GM19468 (cell line): ENCODE measurements at regions not wholly inside any gene's neighbourhood (a gene's known extent, or its start where the extent isn't known, plus 50 kb on each side); places are given as distances from the start of the nearest gene placed in this dataset.
"Not testable (repeated sequence)": the region's sequence is repeated elsewhere in the genome, so short reads cannot be mapped to it uniquely, and the experiment has no call there.

Experiments used
- ATAC-seq: cut with Tn5 transposase; IDR thresholded peaks from one replicate; pipeline ENCODE4 v1.9.1; 2021; ENCODE audit warnings: mild to moderate bottlenecking, moderate library complexity, moderate number of reproducible peaks; ENCODE audit not compliant: unreplicated experiment; ENCODE audit errors: extremely low read depth

DNA sequence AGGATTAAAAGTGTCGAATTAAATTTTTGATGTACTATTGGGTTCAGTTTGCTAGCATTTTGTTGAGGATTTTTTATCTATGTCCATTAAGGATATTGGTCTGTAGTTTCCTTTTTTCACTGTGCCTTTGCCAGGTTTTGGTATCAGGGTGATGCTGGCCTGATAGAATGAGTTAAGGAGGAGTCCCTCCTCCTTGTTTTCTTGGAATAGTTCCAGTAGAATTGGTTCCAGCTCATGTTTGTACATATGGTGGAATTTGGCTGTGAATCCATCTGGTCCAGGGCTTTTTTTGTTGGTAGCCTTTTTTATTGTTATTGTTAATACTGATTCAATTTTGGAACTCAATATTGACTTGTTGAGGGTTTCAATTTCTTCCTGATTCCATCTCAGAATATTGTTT, 141.8 kb downstream of the SIM1 start:
- ATAC-seq, result no peak

DNA sequence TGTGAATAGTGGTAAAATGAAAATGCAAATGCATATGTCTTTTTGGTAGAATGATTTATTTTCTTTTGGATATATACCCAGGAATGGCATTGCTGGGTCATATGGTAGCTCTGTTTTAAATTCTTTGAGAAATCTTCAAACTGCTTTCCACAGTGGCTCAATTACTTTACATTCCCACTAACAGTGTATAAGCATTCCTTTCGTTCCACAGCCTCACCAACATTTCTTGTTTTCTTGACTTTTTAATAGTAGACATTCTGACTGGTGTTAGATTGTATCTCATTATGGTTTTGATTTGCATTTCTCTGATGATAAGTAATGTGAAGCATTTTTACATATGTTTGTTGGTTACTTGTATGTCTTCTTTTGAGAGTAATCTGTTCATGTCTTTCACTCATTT, 144.0 kb downstream of the SIM1 start:
- ATAC-seq, result no peak

DNA sequence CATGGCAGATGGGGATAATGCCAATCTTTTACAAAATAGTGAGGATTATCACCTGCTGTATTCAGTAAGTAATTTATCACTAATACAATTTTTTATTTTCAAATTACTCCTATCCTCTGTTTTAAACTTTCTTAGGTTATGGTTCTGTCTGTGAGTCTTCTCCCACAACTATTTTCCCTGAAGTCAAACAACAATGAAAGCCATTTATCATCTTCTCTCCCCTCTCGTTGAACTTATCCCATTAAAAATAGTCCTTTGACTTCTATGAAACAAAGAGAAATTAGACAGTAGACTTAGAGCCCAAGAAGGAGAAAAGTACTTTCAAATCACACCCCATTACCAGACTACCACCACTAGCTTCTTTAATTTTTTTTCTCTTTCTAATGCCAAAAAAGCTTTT, 147.7 kb downstream of the SIM1 start:
- no peak for ATAC-seq

- ATAC-seq, result no peak
Measured at GRCh38 chr6:100314186-100314585, 150.5 kb downstream of the SIM1 start.

DNA sequence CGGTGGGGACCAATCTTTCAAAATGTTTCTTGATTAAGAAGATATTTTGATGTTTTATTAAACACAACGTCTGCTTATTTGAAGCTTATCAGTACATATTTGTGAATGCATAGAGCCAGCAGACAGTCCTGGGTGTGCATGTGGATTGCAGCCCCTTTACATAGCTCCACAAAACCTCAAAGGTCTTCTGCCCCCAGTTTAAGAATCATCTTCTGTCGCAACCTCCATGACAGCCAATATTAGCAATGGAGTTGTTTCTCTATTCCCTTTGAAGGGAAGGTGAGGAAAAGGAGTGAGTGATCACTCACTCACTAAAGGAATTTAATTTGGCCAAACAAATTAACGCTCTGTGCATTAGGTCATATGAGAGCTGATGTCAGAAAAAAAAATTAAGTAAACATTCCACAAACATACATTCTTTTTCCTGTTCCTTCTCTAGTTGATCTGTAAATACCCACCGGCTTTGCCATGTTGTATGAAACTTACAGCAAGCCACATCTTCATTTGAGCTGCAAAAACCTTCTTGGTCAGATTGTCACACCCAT, 152.9 kb downstream of the SIM1 start:
- ATAC-seq, result no peak

DNA sequence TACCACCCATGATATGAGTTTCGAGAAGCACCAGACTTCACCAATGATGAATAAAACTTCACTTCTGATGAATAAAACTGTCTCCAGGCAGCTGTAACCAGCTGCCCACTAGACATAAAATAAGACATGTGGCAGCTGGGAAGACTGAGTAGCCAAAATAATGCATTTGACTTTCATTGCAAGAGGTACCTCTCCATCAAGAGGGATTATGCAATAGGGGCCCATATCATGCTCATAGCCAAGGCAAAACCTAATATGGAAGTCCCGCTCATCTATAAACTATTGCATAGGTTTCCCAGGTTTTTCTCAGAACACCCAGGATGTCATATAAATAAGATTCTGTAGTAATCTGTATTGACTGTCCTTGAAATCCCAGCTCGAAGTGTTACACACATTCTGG, 155.5 kb downstream of the SIM1 start:
- ATAC-seq, result no peak

GRCh38 chr6:100307561-100307960, 157.2 kb downstream of the SIM1 start:
- ATAC-seq, result no peak

DNA sequence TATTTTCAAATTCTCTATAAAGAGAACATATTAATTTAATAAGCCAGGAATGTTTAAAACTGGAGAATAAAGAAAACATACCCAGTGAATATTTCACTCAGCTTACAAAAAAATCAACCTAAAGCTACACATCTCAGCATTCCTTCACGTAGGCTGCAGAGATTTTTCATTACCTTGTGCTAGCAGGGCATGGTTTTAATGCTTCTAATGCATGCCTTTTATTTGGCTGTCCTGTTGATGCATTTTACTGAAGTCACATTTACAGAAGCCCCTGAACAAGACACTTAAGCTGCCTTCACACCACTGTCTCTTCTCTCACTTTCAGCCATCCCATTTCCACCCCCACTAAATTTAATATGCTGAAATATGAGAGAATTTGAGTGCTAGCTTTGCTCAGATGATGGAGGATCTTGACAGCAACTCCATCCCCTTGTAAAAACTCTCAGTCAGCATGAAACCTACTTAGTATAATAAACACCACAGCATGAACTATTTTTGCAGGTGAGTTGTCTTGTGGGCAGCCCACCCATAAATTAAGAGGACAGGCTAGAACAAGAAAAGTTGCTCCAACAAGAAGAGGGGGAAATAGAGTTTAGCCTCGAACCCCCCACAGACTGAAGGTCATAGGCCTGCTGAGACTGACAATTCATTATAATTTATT, 159.4 kb downstream of the SIM1 start:
- ATAC-seq, result no peak

DNA sequence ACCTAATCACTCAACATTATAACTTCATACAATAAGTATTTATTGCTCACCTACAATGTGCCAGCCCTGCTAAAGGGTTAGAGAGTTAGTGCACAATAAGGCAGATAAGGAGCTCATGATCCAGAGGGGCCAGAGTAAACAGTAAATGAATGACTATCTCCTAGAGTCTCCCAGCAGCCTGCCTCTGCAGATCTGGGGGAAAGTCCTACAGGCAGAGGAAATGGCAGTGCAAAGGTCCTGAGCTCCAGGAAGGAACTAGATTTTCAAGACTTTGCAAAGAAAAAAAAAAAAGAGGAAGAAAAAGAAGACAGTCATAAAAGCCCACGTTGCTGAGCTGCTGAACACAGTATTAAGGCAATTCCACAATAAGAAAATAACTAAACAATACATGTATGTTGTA, 160.1 kb downstream of the SIM1 start:
- ATAC-seq, result no peak

DNA sequence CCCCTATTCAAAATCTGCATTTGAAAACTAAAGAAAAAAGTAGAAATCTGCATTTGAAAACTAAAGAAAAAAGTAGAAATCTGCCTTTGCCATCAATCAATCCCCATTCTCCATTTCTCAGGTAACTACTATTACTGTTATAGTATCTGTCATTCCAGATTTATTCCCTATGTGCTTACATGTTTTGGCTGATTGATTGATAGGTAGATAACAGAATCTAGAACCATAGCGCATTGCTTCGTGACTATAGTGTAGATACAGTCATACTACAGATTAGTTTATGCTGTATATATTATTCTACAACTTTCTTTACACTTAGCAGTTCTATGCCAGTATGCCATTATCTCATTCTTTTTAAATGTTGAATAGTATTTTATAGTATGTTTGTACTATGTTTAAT, 163.0 kb downstream of the SIM1 start:
- no peak for ATAC-seq

GRCh38 chr6:100300221-100300736, 164.4 kb downstream of the SIM1 start:
- no peak for ATAC-seq

- ATAC-seq, result no peak
Measured at GRCh38 chr6:100296810-100297544, 167.7 kb downstream of the SIM1 start.

DNA sequence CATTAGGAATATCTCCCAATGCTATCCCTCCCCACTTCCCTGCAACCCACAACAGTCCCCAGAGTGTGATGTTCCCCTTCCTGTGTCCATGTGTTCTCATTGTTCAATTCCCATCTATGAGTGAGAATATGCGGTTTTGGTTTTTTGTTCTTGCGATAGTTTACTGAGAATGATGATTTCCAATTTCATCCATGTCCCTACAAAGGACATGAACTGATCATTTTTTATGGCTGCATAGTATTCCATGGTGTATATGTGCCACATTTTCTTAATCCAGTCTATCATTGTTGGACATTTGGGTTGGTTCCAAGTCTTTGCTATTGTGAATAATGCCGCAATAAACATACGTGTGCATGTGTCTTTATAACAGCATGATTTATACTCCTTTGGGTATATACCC, 169.5 kb downstream of the SIM1 start:
- not testable (repeated sequence) for ATAC-seq

- no peak for ATAC-seq
Measured at GRCh38 chr6:100289285-100289684, 175.4 kb downstream of the SIM1 start.

DNA sequence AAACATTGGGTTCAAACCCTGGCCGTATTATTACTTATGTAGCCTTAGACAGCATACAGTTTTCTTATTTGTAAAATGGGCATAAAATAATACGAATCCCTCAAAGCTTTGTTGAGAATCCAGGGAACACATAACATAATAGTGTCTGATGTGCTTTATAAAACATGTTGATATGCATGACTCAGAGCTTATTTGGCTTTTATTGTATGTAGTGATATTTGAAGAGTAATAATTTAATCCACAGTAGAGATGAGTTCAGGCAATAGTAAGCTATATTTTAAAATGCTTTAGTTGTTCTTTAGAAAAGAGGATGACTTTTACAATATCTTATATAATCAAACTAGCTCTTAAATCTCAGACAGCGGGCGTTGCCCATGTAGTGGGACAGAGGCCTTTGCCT, 176.4 kb downstream of the SIM1 start:
- no peak for ATAC-seq

DNA sequence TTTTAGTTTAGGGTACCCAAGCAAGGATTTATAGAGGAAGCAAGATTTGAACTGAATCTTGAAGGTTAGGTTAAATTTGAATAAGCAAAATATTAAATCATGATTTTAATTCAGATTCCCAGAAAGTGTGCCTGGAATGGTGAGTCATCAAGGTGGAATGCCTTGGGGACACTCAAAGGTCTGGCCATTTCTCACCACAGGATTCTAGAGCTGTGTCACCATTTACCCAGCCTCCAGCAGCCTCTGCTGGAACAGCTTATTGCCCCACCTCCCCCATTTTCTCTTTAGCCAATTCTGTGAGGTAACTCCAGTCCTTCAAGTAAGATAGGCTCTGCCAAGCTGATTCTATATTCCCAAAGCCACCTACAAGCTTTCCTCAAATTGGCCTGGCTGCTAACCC, 181.4 kb downstream of the SIM1 start:
- ATAC-seq, result no peak

- no peak for ATAC-seq
Measured at GRCh38 chr6:100281471-100281901, 183.2 kb downstream of the SIM1 start.

GRCh38 chr6:100276311-100277057, 188.2 kb downstream of the SIM1 start:
- ATAC-seq, result no peak

DNA sequence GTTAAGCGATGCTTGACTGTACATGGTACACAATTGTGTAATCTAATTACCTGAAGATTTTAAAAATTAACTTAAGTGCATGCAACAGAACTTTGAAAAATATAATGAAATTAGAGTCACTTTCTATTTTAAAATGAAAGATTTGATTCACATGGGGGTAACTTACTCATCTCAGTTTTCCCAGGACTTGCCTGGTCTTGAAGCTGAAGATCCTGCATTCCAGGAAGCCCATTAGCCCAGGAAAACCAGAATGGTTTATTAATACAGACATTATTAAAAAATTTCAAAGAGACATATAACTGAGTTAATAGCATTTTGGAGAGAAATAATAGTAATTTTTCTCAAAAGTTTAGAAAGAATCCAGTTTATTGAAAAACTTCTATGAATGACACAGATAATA, 190.6 kb downstream of the SIM1 start:
- ATAC-seq, result no peak

GRCh38 chr6:100271625-100272024, 193.1 kb downstream of the SIM1 start:
- ATAC-seq, result no peak

DNA sequence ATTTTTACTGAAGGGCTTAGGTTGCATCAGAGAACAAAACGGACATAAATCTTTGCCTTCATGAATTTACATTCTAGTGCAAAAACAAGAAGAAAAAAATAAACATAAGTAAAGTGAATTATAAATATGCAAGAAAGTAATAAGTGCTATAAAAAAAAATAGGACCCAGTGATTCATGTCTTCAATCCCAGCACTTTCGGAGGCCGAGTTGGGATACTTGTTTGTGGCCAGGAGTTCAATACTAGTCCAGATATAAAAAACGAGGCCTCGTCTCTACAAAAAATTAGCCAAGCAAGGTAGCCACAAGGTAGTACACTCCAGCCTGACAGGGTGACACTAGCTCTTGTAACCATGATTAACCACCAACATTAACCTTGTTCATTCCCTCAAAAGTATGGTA, 193.5 kb downstream of the SIM1 start:
- ATAC-seq, result no peak
